Lower leg skin (tissue), 4 donors: ENCODE measurements at regions not wholly inside any gene's neighbourhood (a gene's known extent, or its start where the extent isn't known, plus 50 kb on each side); places are given as distances from the start of the nearest gene placed in this dataset.

Experiments used
- DNase-seq, 2 donors: peaks; one replicate each; pipeline ENCODE4 v3.0.0-alpha.2; 2019; ENCODE audit warnings: low spot score in 2 of 2
- H3K4me3 ChIP-seq: fragments of 200-600 bp; sonication (generic); 2 replicates; pipeline ENCODE4 v1.5.1; 2017; ENCODE audit warnings: mild to moderate bottlenecking, low read depth; ENCODE audit not compliant: poor library complexity, severe bottlenecking
- CTCF ChIP-seq, 3 donors: fragments of 450-650 bp; IDR thresholded peaks; one replicate each; pipeline ENCODE4 v1.5.1; 2016; ENCODE audit warnings: antibody characterized with exemption in 3 of 3, mild to moderate bottlenecking in 3 of 3, moderate library complexity in 2 of 3
- POLR2A ChIP-seq, 2 donors: fragments of 450-650 bp; IDR thresholded peaks; one replicate each; pipeline ENCODE4 v1.6.1; 2016 to 2017; ENCODE audit warnings: antibody characterized with exemption in 2 of 2, mild to moderate bottlenecking in 1 of 2, moderate library complexity in 1 of 2
- WGBS, 2 donors: methylation state at CpG; one replicate each; pipeline ENCODE4 v1.1.5; 2018; 5-methylcytosine and 5-hydroxymethylcytosine counted together
- intact Hi-C: fragments of 100-400 bp; cut with DNase I; formaldehyde crosslinking; loops from one replicate; pipeline ENCODE4 v1.15.0; 2023; ENCODE audit warnings: low total_unique reads

DNA sequence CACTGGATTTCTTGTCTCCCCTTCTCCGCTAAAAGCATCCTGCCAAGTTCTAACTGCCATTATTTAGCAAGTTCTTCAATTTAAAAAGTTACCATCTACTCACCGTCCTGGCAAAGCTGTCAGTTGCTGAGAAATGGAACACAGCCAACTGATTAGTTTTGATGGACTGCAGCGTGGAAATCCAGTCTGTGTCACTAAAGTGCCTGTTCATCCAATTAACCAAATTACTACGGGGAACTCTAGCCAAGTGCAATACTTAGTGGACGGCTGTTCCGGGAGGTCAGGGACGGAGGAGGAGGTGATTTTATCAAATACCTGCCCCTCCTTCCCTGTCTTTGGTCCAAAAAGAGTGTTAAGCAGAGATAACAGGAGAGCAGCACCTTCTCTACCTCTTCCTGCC lies 260.7 kb downstream of the MAF start:
- 52 to 70% methylated on average over 7 of the region's 7 CpGs for WGBS, 2 donors
- DNase-seq, result no peak
- no peak overlapping the region for H3K4me3 ChIP-seq
- intact Hi-C loops, result no loop called here
- TF ChIP-seq POLR2A (IDR thresholded peaks at IDR 0.05), result no peak
- TF ChIP-seq CTCF (IDR thresholded peaks at IDR 0.05), result no peak

DNA sequence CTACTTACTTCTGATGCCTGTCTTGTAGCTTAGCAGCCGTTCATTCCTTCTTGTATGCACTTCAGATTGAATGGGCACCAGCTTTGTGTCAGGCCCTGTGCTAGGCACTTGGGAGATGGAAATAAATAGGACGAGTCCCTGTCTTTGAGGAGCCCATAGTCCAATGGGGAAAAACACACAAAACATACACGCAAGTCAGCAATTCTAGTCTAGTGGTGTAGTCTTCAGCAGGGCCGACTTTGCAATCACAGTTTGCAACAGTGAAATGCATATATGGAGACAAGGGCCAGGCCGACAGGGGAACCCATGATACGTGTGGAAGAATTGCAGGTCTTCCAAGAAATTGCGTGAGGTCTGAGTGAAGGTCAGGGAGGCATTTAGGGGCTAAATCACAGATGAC lies 262.6 kb downstream of the MAF start:
- peak in 1 of 2 donors; percentile 37 for DNase-seq
- no peak overlapping the region for H3K4me3 ChIP-seq
- WGBS, 2 donors, result 95 to 97% methylated on average over 7 of the region's 7 CpGs
- intact Hi-C loops, result no loop called here
- TF ChIP-seq CTCF (IDR thresholded peaks at IDR 0.05), result no peak
- TF ChIP-seq POLR2A (IDR thresholded peaks at IDR 0.05), result no peak

DNA sequence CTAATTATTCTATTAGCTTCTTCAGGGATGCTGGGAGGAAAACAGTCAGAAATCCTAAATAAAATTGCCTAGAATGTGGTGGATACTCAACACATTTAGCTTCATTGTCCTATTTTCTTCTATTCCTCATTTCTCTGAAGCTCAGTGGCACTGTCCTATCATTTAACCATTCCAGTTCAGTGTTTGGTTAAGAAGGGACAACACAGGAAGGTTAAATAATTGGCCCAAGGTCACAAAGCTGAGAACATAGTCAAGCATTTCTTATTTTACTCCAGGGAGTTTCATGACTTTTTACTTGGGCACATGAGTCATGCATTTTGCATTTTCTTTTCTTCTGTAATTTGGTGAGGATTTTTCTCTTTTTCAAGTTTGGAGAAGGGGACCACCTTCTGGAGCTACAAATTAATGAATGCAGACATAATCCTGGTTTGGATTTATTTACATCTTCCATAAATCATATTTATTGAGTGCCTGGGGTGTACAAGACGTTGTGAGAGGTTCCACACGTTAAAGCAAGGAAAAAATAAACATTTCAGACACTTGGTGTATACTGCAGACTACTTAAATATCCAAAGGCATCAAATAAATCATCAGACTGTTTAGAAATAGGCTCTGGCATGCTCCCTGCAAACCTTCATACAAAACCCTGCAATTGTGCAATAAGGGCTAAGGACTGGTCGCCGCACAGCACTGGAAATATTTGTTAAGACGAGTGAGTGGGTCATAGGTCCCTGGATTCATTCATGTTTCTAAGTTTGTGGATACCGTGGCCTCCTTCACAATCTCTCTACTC lies 263.9 kb downstream of the MAF start:
- TF ChIP-seq CTCF (IDR thresholded peaks at IDR 0.05) (no peak), POLR2A (IDR thresholded peaks at IDR 0.05) (no peak)
- WGBS, 2 donors, result 54 to 66% methylated on average over 6 of the region's 6 CpGs

GRCh38 chr16:79334127-79334526 lies 266.4 kb downstream of the MAF start:
- DNase-seq, result peak in 1 of 2 donors; percentile 79
- intact Hi-C loops, result no loop called here
- H3K4me3 ChIP-seq, result no peak overlapping the region
- TF ChIP-seq POLR2A (IDR thresholded peaks at IDR 0.05) (no peak), CTCF (IDR thresholded peaks at IDR 0.05) (no peak)
- 83 to 84% methylated on average over 13 of the region's 13 CpGs for WGBS, 2 donors

More for the DNA sequence above, 263.9 kb downstream of the MAF start:
- intact Hi-C loops, result no loop called here
- no peak overlapping the region for H3K4me3 ChIP-seq
- peak in 1 of 2 donors; percentile 4 for DNase-seq

- intact Hi-C loops, result no loop called here
- no peak for DNase-seq
- TF ChIP-seq CTCF (IDR thresholded peaks at IDR 0.05), result no peak
- TF ChIP-seq POLR2A (IDR thresholded peaks at IDR 0.05), result no peak
- 52 to 73% methylated on average over 2 of the region's 2 CpGs for WGBS, 2 donors
- no peak overlapping the region for H3K4me3 ChIP-seq
Observed at GRCh38 chr16:79331066-79331465, 269.5 kb downstream of the MAF start.

DNA sequence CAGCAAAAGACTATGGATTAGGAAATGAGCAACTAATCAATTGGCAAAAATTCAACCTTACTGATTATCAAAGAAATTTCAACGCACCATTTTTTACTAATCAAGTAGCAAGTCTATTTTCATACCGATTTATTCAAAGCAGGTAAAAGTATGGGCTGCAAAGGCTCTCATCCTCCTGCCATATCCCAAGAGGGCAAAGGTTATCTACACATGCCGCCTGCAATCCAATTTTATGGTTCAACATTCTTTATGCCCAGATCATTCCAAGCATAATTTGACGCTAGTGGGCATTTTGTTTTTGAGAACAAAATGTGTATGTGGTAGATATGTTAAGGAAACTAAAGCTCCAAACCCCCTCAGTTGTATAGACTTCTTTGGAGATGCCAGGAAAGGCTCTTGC lies 270.6 kb downstream of the MAF start:
- TF ChIP-seq POLR2A (IDR thresholded peaks at IDR 0.05) (no peak), CTCF (IDR thresholded peaks at IDR 0.05) (no peak)
- intact Hi-C loops, result no loop called here
- no peak overlapping the region for H3K4me3 ChIP-seq
- WGBS, 2 donors, result 89 to 96% methylated on average over 4 of the region's 4 CpGs
- no peak for DNase-seq
